Breast epithelium (tissue), 4 donors: ENCODE measurements at regions not wholly inside any gene's neighbourhood (a gene's known extent, or its start where the extent isn't known, plus 50 kb on each side); places are given as distances from the start of the nearest gene placed in this dataset.

Experiments
- DNase-seq, 2 donors: peaks; one replicate each; pipeline ENCODE4 v3.0.0-alpha.2; 2019; ENCODE audit warnings: low spot score in 2 of 2
- H3K27ac ChIP-seq, 2 donors: fragments of 200-600 bp; sonication (generic) in 1 of 2; one replicate each; pipeline ENCODE4 v1.5.1; 2016 to 2019; ENCODE audit warnings: mild to moderate bottlenecking in 1 of 2
- H3K27me3 ChIP-seq, 2 donors: fragments of 200-600 bp; sonication (generic) in 1 of 2; one replicate each; pipeline versions ENCODE4 v1.5.1 to v1.6.0; 2017 to 2019; ENCODE audit warnings: control low read depth in 1 of 2, mild to moderate bottlenecking in 1 of 2
- H3K36me3 ChIP-seq: fragments of 200-600 bp; one replicate; pipeline ENCODE4 v1.5.1; 2019
- H3K4me1 ChIP-seq, 2 donors: fragments of 200-600 bp; sonication (generic); one replicate each; pipeline ENCODE4 v1.5.1; 2016 to 2019; ENCODE audit warnings: control low read depth in 1 of 2
- H3K4me3 ChIP-seq, 3 donors: fragments of 200-600 bp; sonication (generic); 1 replicate in 2 of 3; 2 replicates in 1 of 3; pipeline ENCODE4 v1.5.1; 2016 to 2019; ENCODE audit warnings: mild to moderate bottlenecking in 3 of 3, moderate library complexity in 2 of 3
- H3K9me3 ChIP-seq, 2 donors: fragments of 200-600 bp; sonication (generic) in 1 of 2; one replicate each; pipeline ENCODE4 v1.5.1; 2016 to 2019; ENCODE audit warnings: control low read depth in 1 of 2
- CTCF ChIP-seq, 3 donors: fragments of 450-650 bp; IDR thresholded peaks; one replicate each; pipeline ENCODE4 v1.5.1; 2016 to 2017; ENCODE audit warnings: antibody characterized with exemption in 3 of 3, mild to moderate bottlenecking in 3 of 3, moderate library complexity in 3 of 3
- POLR2A ChIP-seq: fragments of 450-650 bp; IDR thresholded peaks from one replicate; pipeline ENCODE4 v1.6.1; 2016; ENCODE audit warnings: antibody characterized with exemption, mild to moderate bottlenecking, moderate library complexity
- POLR2AphosphoS5 ChIP-seq, 3 donors: sonication (generic); formaldehyde crosslinking; IDR thresholded peaks; one replicate each; pipeline ENCODE4 v1.6.1; 2017; ENCODE audit warnings: antibody characterized with exemption in 3 of 3
- intact Hi-C: fragments of 100-400 bp; cut with DNase I; formaldehyde crosslinking; loops from one replicate; pipeline ENCODE4 v1.15.1; 2023; ENCODE audit warnings: low total_unique reads

- Histone ChIP-seq H3K9me3 (peaks cover 9 to 15% of the 10 kb centered on the region in 2 donors), H3K36me3 (no peaks in the 10 kb centered on the region), H3K27ac (no peak overlapping the region), H3K4me1 (no peaks in the 10 kb centered on the region), H3K4me3 (no peak overlapping the region), H3K27me3 (no peaks in the 10 kb centered on the region)
- intact Hi-C loops, result loop anchor here (5.0 kb wide), 1 partner anchor 640 kb away; no protein-coding TSS in a partner anchor
- TF ChIP-seq POLR2A, result no peak
- TF ChIP-seq CTCF (IDR thresholded peaks at IDR 0.05), result no peak
- TF ChIP-seq POLR2AphosphoS5 (IDR thresholded peaks at IDR 0.05), result no peak
- DNase-seq, result no peak
Observed at GRCh38 chr1:188857526-188858087, 1620.1 kb downstream of the BRINP3 start.

- DNase-seq, result no peak
- TF ChIP-seq POLR2A (no peak), POLR2AphosphoS5 (IDR thresholded peaks at IDR 0.05) (no peak), CTCF (IDR thresholded peaks at IDR 0.05) (no peak)
- Histone ChIP-seq H3K27me3 (no peaks in the 10 kb centered on the region), H3K27ac (no peak overlapping the region), H3K9me3 (no peaks in the 10 kb centered on the region), H3K4me1 (no peaks in the 10 kb centered on the region), H3K36me3 (no peaks in the 10 kb centered on the region), H3K4me3 (no peak overlapping the region)
- intact Hi-C loops, result no loop called here
Observed at GRCh38 chr1:188867614-188868013, 1610.0 kb downstream of the BRINP3 start.

GRCh38 chr1:188871164-188871563, 1606.5 kb downstream of the BRINP3 start:
- Histone ChIP-seq H3K4me1 (no peaks in the 10 kb centered on the region), H3K27ac (no peak overlapping the region), H3K27me3 (no peaks in the 10 kb centered on the region), H3K9me3 (no peaks in the 10 kb centered on the region), H3K4me3 (no peak overlapping the region), H3K36me3 (no peaks in the 10 kb centered on the region)
- DNase-seq, result no peak
- TF ChIP-seq POLR2A (no peak), POLR2AphosphoS5 (IDR thresholded peaks at IDR 0.05) (no peak), CTCF (IDR thresholded peaks at IDR 0.05) (no peak)
- intact Hi-C loops, result no loop called here

GRCh38 chr1:188872376-188872775, 1605.3 kb downstream of the BRINP3 start:
- no peak for DNase-seq
- Histone ChIP-seq H3K4me1 (no peaks in the 10 kb centered on the region), H3K27ac (no peak overlapping the region), H3K9me3 (no peaks in the 10 kb centered on the region), H3K4me3 (no peak overlapping the region), H3K27me3 (no peaks in the 10 kb centered on the region), H3K36me3 (no peaks in the 10 kb centered on the region)
- intact Hi-C loops, result no loop called here
- no peak for TF ChIP-seq POLR2A

- TF ChIP-seq POLR2AphosphoS5 (IDR thresholded peaks at IDR 0.05) (no peak), CTCF (IDR thresholded peaks at IDR 0.05) (no peak), POLR2A (no peak)
- Histone ChIP-seq H3K9me3 (no peaks in the 10 kb centered on the region), H3K36me3 (no peaks in the 10 kb centered on the region), H3K27ac (no peak overlapping the region), H3K4me1 (no peaks in the 10 kb centered on the region), H3K27me3 (no peaks in the 10 kb centered on the region), H3K4me3 (no peak overlapping the region)
- intact Hi-C loops, result no loop called here
- DNase-seq, result no peak
Observed at GRCh38 chr1:188877668-188878067, 1600.0 kb downstream of the BRINP3 start.

GRCh38 chr1:188888386-188888785, 1589.3 kb downstream of the BRINP3 start:
- no peak overlapping the region for H3K27ac ChIP-seq
- no peaks in the 10 kb centered on the region for H3K36me3 ChIP-seq
- no peaks in the 10 kb centered on the region for H3K4me1 ChIP-seq
- no peaks in the 10 kb centered on the region for H3K27me3 ChIP-seq
- TF ChIP-seq POLR2AphosphoS5 (IDR thresholded peaks at IDR 0.05) (no peak), POLR2A (no peak), CTCF (IDR thresholded peaks at IDR 0.05) (no peak)
- H3K4me3 ChIP-seq, result no peak overlapping the region
- no peaks in the 10 kb centered on the region for H3K9me3 ChIP-seq
- intact Hi-C loops, result no loop called here
- DNase-seq, result no peak
